GM21717 (cell line): ENCODE measurements at regions not wholly inside any gene's neighbourhood (a gene's known extent, or its start where the extent isn't known, plus 50 kb on each side); places are given as distances from the start of the nearest gene placed in this dataset.

Experiments
- ATAC-seq: cut with Tn5 transposase; IDR thresholded peaks from one replicate; pipeline ENCODE4 v1.9.1; 2021; ENCODE audit warnings: mild to moderate bottlenecking, moderate library complexity; ENCODE audit not compliant: unreplicated experiment

DNA sequence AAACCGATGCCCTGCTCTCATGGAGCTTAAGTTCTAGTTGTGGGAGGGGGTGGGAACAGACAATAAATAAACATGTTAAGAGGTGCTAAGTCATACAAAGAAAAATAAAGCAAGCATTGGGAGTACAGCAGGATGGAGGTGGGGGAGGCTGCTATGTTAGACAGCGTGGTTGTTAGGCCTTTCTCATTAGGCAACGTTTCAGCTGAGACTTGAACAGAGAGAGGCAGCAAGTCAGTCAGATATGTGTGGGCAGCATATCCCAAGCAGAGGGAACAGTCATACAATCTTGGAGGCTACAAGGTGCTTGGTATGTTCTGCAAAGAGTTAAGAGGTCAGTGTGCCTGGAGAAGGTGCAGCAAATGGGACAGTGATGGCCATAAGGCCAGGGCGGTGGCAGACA, 97.7 kb upstream of the CCDC196 start:
- ATAC-seq: no peak

- ATAC-seq: no peak
Measured at GRCh38 chr14:66389481-66389880, 96.7 kb upstream of the CCDC196 start.

DNA sequence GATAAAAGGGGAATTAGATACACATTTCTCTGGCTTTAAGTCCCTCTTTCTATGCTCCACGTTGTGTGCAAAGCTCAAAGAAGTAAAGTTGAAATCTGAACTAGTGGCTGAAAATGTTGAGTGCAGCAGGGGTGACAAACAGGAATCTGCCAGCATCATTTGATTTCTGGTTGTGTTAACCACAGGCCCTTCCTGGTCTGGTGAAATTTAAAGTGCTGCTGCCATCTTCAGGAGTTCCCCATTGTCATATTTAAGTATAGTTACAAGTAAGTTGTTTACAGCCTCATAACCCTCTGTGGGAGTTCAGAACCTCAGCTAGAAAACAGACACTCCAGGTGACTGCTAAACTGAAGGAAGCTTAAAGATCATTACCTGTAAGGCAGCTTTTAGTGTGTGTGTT, 90.9 kb upstream of the CCDC196 start:
- ATAC-seq: no peak

DNA sequence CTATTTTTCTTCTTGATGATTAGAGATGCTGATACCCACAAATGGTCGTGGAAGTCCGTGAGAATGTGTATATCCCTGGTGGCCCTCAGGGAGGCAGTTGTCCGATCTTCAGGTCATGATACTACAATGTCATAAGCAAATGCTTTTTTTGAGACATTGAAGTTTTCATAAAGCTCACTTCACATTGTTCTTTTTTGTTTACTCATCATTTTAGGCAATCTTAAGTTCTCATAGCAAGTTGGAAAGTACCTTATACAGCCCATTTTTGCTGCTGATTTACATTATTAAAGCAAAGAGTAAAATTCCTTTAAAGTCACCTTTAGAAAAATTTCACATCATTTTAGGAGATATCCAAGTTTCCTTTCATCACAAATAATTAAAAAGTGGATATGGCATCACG, 90.0 kb upstream of the CCDC196 start:
- no peak for ATAC-seq

DNA sequence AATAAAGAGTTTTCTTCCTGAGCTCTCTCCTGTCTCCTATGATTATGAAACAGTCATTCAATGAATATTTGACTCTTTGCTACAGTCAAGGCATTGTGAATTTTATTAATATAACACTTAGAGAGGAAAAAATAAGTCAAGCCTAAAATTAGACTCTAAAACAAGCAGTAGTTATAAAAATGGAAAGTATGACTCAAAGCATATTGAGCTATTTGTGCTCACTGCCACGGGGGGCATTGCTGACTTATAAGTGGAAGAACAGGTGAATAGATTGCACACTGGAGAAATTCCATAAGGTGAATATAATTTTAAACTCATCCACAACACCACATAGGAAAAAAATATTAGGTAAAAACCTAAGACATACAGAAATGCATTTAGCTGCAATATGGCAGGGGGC, 87.7 kb upstream of the CCDC196 start:
- ATAC-seq: no peak

GRCh38 chr14:66401449-66402095, 84.6 kb upstream of the CCDC196 start:
- ATAC-seq: no peak

DNA sequence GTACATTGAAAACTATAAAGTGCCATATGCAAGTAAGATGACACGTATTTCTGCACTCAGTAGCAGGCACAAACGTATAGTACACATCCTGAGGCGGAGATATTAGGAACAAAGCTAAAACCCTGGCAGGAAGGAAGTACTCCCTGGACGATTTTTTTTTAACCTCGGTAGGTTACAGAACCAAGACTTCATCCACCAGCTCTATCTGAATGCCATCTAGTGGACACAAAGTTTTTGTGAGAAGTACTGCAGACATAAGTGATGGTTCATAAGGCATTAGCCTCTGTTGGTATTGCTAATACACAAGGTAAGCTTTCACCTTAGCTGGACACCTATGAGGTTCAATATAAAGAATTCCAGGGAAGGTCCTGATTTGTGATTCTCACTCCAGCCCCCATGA, 83.0 kb upstream of the CCDC196 start:
- peak; percentile 50 for ATAC-seq

- no peak for ATAC-seq
Measured at GRCh38 chr14:66404051-66404545, 82.1 kb upstream of the CCDC196 start.

GRCh38 chr14:66405158-66405557, 81.0 kb upstream of the CCDC196 start:
- no peak for ATAC-seq

GRCh38 chr14:66413901-66414300, 72.3 kb upstream of the CCDC196 start:
- no peak for ATAC-seq

DNA sequence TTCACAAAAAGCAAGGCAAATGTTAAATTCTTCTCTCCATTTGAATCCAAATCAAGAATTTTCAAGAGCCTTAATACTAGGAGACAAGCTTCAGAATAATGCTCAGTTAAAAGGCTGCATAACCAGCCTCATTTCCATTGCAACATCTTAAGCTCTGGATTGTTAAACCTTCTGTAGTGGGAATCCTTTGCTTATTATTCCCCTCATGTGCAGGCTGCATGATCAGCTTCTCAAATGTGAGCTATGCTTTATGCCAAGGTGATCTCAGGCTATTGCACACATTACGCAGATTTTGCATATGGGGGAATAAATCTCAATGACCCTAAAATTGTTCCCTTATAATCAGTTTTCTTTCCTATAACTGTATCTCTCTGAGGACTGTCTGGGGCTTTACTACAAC, 71.7 kb upstream of the CCDC196 start:
- ATAC-seq: no peak

- no peak for ATAC-seq
Measured at GRCh38 chr14:66420251-66421006, 65.7 kb upstream of the CCDC196 start.

DNA sequence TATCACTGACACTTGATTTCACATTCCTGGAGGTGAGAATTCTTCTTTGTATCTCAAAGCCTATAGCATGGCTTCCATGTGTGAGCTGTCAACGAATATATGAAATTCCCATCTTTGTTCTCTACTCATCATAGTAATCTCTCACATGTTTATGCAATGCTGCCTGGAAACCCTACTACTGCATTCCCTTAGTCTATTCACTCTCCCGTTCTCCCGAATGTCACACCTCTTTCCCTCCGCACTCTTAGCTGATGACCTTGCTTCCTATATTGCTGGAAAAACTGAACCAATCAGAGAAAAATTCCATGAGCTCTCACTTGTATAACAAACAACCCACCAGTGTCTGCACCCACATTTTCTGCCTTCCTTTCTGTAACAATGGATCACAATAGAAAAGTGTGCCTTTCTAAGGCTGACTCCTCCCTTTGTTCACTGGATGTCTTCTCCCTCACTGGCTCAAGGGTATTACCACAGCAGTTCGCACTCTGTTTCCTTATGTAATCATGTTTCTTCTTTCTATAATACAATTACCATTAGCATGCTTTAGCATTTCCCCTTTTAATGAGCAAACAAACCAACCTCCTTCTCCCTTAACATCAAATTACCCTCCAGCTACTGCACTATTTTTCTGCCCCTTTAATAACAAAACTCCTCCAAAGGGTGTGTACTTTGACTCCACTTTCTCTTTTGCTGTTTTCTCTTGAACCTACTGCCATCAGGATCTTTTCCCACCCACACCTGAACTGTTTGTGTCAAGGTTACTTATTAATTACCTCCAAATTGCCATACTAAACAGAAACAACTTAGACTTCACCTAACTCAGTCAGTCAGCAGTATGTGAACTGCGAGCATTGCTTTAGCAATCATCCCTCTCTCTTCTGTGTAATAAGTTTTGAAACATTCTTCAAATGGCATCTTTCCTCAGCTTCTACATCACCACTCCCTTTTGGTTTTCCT, 63.9 kb upstream of the CCDC196 start:
- no peak for ATAC-seq

DNA sequence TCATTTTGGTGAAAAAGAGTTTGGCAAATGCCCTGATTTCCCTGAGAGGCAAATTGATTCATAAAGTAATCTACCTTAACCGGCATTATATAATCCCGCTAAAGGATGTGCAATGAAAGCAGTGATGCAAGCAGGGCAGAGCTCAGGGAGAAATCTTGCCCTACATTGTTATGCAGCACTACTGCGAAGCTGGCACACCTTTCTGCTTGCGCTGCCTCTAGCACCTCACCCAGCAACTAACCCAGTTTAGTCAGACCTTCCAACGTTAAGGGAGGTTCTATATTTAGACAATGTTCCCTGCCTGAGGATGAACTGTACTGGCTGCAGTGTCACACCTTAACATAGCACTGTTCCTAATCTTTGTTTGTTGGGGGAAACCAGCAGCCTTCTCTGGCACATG, 60.8 kb upstream of the CCDC196 start:
- no peak for ATAC-seq

DNA sequence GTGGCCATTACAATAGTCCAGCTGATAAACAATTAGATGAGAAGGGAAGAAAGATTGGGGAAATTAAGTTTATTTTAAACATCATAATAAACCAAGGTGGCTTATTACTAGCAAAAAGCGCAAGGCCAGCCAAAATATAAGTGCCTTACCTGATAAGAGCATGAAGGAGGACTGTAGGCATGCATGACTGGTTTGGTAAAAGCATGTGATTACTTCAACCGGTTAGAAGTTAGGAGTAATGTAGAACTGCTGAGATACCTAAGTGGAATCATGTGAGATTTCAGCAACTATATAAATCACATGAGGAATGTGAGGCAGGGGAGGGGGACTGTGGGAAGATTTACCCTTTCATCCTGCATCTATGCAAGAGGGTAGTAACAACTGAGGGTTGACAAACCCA, 59.7 kb upstream of the CCDC196 start:
- ATAC-seq: no peak

GRCh38 chr14:66432334-66432733, 53.8 kb upstream of the CCDC196 start:
- no peak for ATAC-seq

GRCh38 chr14:66434464-66434863, 51.7 kb upstream of the CCDC196 start:
- ATAC-seq: no peak

- no peak for ATAC-seq
Measured at GRCh38 chr14:66435683-66436082, 50.5 kb upstream of the CCDC196 start.
